HG03095 (cell line): ENCODE measurements at regions not wholly inside any gene's neighbourhood (a gene's known extent, or its start where the extent isn't known, plus 50 kb on each side); places are given as distances from the start of the nearest gene placed in this dataset.

Experiments
- ATAC-seq: cut with Tn5 transposase; IDR thresholded peaks from one replicate; pipeline ENCODE4 v1.9.1; 2021; ENCODE audit warnings: moderate library complexity; ENCODE audit not compliant: unreplicated experiment

- no peak for ATAC-seq
These were observed 73.4 kb downstream of the CPN2 start for GRCh38 chr3:194277786-194278130.

GRCh38 chr3:194278186-194278845 lies 72.8 kb downstream of the CPN2 start:
- no peak for ATAC-seq

GRCh38 chr3:194279101-194279500 lies 72.0 kb downstream of the CPN2 start:
- no peak for ATAC-seq

- no peak for ATAC-seq
These were observed 71.3 kb downstream of the CPN2 start for GRCh38 chr3:194279701-194280360.

GRCh38 chr3:194280777-194281176 lies 70.4 kb downstream of the CPN2 start:
- no peak for ATAC-seq

- no peak for ATAC-seq
These were observed 69.8 kb downstream of the CPN2 start for GRCh38 chr3:194281306-194281705.

- no peak for ATAC-seq
These were observed 69.4 kb downstream of the CPN2 start for GRCh38 chr3:194281766-194282165.

- no peak for ATAC-seq
These were observed 68.5 kb downstream of the CPN2 start for GRCh38 chr3:194282436-194283122.

GRCh38 chr3:194283221-194284006 lies 67.7 kb downstream of the CPN2 start:
- ATAC-seq, result no peak

- no peak for ATAC-seq
These were observed 66.8 kb downstream of the CPN2 start for GRCh38 chr3:194284351-194284750.

GRCh38 chr3:194285024-194285849 lies 65.9 kb downstream of the CPN2 start:
- no peak for ATAC-seq

GRCh38 chr3:194285850-194286197 lies 65.3 kb downstream of the CPN2 start:
- ATAC-seq, result no peak

GRCh38 chr3:194286375-194287146 lies 64.6 kb downstream of the CPN2 start:
- no peak for ATAC-seq

GRCh38 chr3:194287374-194287773 lies 63.8 kb downstream of the CPN2 start:
- ATAC-seq, result no peak

GRCh38 chr3:194287977-194288706 lies 63.0 kb downstream of the CPN2 start:
- ATAC-seq, result no peak
